ENCODE measurements at regions not wholly inside any gene's neighbourhood (a gene's known extent, or its start where the extent isn't known, plus 50 kb on each side); places are given as distances from the start of the nearest gene placed in this dataset.

DNA sequence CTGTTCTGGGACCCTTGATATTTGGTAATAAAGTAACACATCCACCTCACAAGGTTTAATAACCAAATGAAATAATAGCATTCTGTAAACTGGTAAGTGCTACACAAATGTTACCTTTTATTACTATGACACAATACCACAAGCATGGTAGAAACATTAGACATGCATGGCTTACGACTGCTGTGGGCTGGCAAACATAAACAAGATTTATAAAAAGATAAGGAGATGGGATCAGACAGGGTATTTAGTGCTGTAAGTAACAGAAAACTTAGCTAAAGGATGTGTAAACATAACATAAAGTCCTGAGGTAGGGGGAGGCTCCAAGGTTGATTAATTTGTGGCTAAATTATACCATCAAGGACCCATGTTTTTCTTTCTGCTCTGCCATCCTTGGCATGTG lies 212.6 kb downstream of the BARHL2 start:
- no CpG with 5 or more reads among the region's 1 CpG for WGBS, 2 donors (ENCODE audit: extremely low coverage in 2 of 2, insufficient read length in 2 of 2, insufficient replicate concordance in 1 of 2)

DNA sequence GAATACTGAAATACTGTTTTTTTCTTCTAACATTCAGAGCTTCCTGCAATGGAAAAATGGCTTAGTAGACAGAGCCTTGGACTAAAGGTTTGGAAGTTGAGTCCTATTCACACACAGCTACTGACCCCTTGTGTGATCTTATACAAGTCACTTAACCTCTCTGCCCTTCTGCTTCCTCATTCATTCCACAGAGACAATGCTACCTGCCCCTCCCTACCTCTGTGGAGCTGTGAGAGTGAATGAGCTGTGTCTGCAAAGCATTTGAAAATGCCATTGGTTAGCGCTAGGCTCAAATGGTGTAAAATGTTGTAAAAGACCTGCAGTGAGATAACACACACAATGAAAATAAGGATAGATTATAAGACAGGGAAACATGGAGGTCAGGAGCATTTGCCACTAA lies 214.4 kb downstream of the BARHL2 start:
- no peak overlapping the region for H2BK5ac ChIP-seq (ENCODE audit: low read length)
- H2BK15ac ChIP-seq (ENCODE audit: low read length) = no peak overlapping the region
- H3K4me3 ChIP-seq (ENCODE audit: low read length in 2 of 2) = no peak overlapping the region
- H3K9ac ChIP-seq (ENCODE audit: low read depth, low read length, poor library complexity) = no peak overlapping the region
- no peak overlapping the region for H4K91ac ChIP-seq (ENCODE audit: low read depth, low read length, poor library complexity)
- no CpG with 5 or more reads among the region's 1 CpG for WGBS, 2 donors (ENCODE audit: extremely low coverage in 2 of 2, insufficient read length in 2 of 2, insufficient replicate concordance in 1 of 2)
- no peak overlapping the region for H3K14ac ChIP-seq (ENCODE audit: low read length)
- no peaks in the 10 kb centered on the region for H3K36me3 ChIP-seq (replicated peaks in 1 of 2; ENCODE audit: control insufficient read depth in 2 of 2, insufficient read depth in 2 of 2, low read length in 2 of 2)
- H3K23ac ChIP-seq (ENCODE audit: low read depth, low read length, poor library complexity) = no peak overlapping the region
- no peak overlapping the region for H2BK12ac ChIP-seq (ENCODE audit: low read length)
- no peak overlapping the region for H2AK5ac ChIP-seq (ENCODE audit: low read depth, low read length)
- H3K9me3 ChIP-seq (replicated peaks in 1 of 2; ENCODE audit: control insufficient read depth in 2 of 2, insufficient read depth in 1 of 2, low read depth in 1 of 2, low read length in 2 of 2) = no peaks in the 10 kb centered on the region
- H2AFZ ChIP-seq (ENCODE audit: low read length) = no peak overlapping the region
- H3K4me1 ChIP-seq (ENCODE audit: control insufficient read depth in 2 of 2, insufficient read depth in 1 of 2, low read depth in 1 of 2, low read length in 2 of 2) = peaks cover 8 to 14% of the 10 kb centered on the region in 2 donors
- H3K79me1 ChIP-seq (ENCODE audit: low read depth, low read length) = no peaks in the 10 kb centered on the region
- peak; percentile 74 for DNase-seq (ENCODE audit: low spot score)
- H3K27me3 ChIP-seq (ENCODE audit: control insufficient read depth in 3 of 3, insufficient read depth in 3 of 3, low read depth in 1 of 3, low read length in 3 of 3) = peaks cover 0 to 43% (median 0%) of the 10 kb centered on the region in 3 experiments
- no peak overlapping the region for H2BK120ac ChIP-seq (ENCODE audit: low read depth, low read length)
- H3K27ac ChIP-seq (replicated peaks; ENCODE audit: low read length) = peak overlapping the region; percentile 18
- no peak overlapping the region for H4K8ac ChIP-seq (ENCODE audit: low read depth, low read length)
- no peak overlapping the region for H3K18ac ChIP-seq (ENCODE audit: low read length)
- H3K4ac ChIP-seq (ENCODE audit: low read length) = no peak overlapping the region
- no peak overlapping the region for H3K4me2 ChIP-seq (ENCODE audit: insufficient read depth, low read length, poor library complexity, severe bottlenecking)

More for the DNA sequence above, 212.6 kb downstream of the BARHL2 start:
- H3K18ac ChIP-seq (ENCODE audit: low read length) = no peak overlapping the region
- no peak overlapping the region for H3K23ac ChIP-seq (ENCODE audit: low read depth, low read length, poor library complexity)
- no peak overlapping the region for H2BK120ac ChIP-seq (ENCODE audit: low read depth, low read length)
- no peak overlapping the region for H3K9ac ChIP-seq (ENCODE audit: low read depth, low read length, poor library complexity)
- no peak overlapping the region for H2AFZ ChIP-seq (ENCODE audit: low read length)
- no peaks in the 10 kb centered on the region for H3K36me3 ChIP-seq (replicated peaks in 1 of 2; ENCODE audit: control insufficient read depth in 2 of 2, insufficient read depth in 2 of 2, low read length in 2 of 2)
- H2AK5ac ChIP-seq (ENCODE audit: low read depth, low read length) = no peak overlapping the region
- H3K27ac ChIP-seq (replicated peaks; ENCODE audit: low read length) = no peak overlapping the region
- no peak overlapping the region for H3K4me3 ChIP-seq (ENCODE audit: low read length in 2 of 2)
- DNase-seq (ENCODE audit: low spot score) = no peak
- no peak overlapping the region for H3K4ac ChIP-seq (ENCODE audit: low read length)
- no peak overlapping the region for H4K8ac ChIP-seq (ENCODE audit: low read depth, low read length)
- no peak overlapping the region for H3K14ac ChIP-seq (ENCODE audit: low read length)
- peaks cover 8 to 14% of the 10 kb centered on the region in 2 donors for H3K4me1 ChIP-seq (ENCODE audit: control insufficient read depth in 2 of 2, insufficient read depth in 1 of 2, low read depth in 1 of 2, low read length in 2 of 2)
- no peak overlapping the region for H4K91ac ChIP-seq (ENCODE audit: low read depth, low read length, poor library complexity)
- no peaks in the 10 kb centered on the region for H3K9me3 ChIP-seq (replicated peaks in 1 of 2; ENCODE audit: control insufficient read depth in 2 of 2, insufficient read depth in 1 of 2, low read depth in 1 of 2, low read length in 2 of 2)
- no peak overlapping the region for H3K4me2 ChIP-seq (ENCODE audit: insufficient read depth, low read length, poor library complexity, severe bottlenecking)
- H2BK12ac ChIP-seq (ENCODE audit: low read length) = no peak overlapping the region
- H3K79me1 ChIP-seq (ENCODE audit: low read depth, low read length) = no peaks in the 10 kb centered on the region
- H2BK5ac ChIP-seq (ENCODE audit: low read length) = no peak overlapping the region
- peaks cover 0 to 34% (median 0%) of the 10 kb centered on the region in 3 experiments for H3K27me3 ChIP-seq (ENCODE audit: control insufficient read depth in 3 of 3, insufficient read depth in 3 of 3, low read depth in 1 of 3, low read length in 3 of 3)
- H2BK15ac ChIP-seq (ENCODE audit: low read length) = no peak overlapping the region

DNA sequence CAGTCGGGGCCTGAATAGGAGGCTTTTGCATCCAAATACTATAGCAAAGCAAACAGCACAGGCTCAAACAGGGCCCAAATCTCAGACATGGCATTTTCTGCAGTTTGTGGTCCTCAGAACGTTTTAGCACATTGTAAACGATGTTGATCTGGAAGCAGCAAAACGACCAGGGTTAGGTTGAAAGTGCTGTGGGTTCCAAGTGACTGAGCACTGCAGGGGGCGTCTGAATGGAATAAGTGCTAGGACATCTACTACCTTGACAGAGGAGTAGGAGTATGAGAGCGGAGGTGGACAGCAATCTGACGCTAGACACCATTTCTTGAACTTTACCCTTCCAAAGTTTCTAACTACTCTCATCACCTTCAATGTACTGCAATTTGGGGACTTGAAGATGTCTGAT lies 214.9 kb downstream of the BARHL2 start:
- Histone ChIP-seq H3K4me1 (ENCODE audit: control insufficient read depth in 2 of 2, insufficient read depth in 1 of 2, low read depth in 1 of 2, low read length in 2 of 2) (peaks cover 8 to 14% of the 10 kb centered on the region in 2 donors), H2BK12ac (ENCODE audit: low read length) (no peak overlapping the region), H2BK5ac (ENCODE audit: low read length) (no peak overlapping the region), H3K9ac (ENCODE audit: low read depth, low read length, poor library complexity) (no peak overlapping the region), H3K4me3 (ENCODE audit: low read length in 2 of 2) (no peak overlapping the region), H3K14ac (ENCODE audit: low read length) (no peak overlapping the region), H3K27ac (replicated peaks; ENCODE audit: low read length) (peak overlapping the region; percentile 77), H2BK15ac (ENCODE audit: low read length) (no peak overlapping the region), H3K27me3 (ENCODE audit: control insufficient read depth in 3 of 3, insufficient read depth in 3 of 3, low read depth in 1 of 3, low read length in 3 of 3) (peaks cover 0 to 43% (median 0%) of the 10 kb centered on the region in 3 experiments), H3K4me2 (ENCODE audit: insufficient read depth, low read length, poor library complexity, severe bottlenecking) (no peak overlapping the region), H2BK120ac (ENCODE audit: low read depth, low read length) (no peak overlapping the region), H3K9me3 (replicated peaks in 1 of 2; ENCODE audit: control insufficient read depth in 2 of 2, insufficient read depth in 1 of 2, low read depth in 1 of 2, low read length in 2 of 2) (no peaks in the 10 kb centered on the region), H3K23ac (ENCODE audit: low read depth, low read length, poor library complexity) (no peak overlapping the region), H3K18ac (ENCODE audit: low read length) (no peak overlapping the region), H2AK5ac (ENCODE audit: low read depth, low read length) (no peak overlapping the region), H3K79me1 (ENCODE audit: low read depth, low read length) (no peaks in the 10 kb centered on the region), H2AFZ (ENCODE audit: low read length) (no peak overlapping the region), H4K8ac (ENCODE audit: low read depth, low read length) (no peak overlapping the region), H3K4ac (ENCODE audit: low read length) (no peak overlapping the region), H3K36me3 (replicated peaks in 1 of 2; ENCODE audit: control insufficient read depth in 2 of 2, insufficient read depth in 2 of 2, low read length in 2 of 2) (no peaks in the 10 kb centered on the region), H4K91ac (ENCODE audit: low read depth, low read length, poor library complexity) (no peak overlapping the region)
- peak; percentile 23 for DNase-seq (ENCODE audit: low spot score)
- no CpG with 5 or more reads among the region's 7 CpGs for WGBS, 2 donors (ENCODE audit: extremely low coverage in 2 of 2, insufficient read length in 2 of 2, insufficient replicate concordance in 1 of 2)

DNA sequence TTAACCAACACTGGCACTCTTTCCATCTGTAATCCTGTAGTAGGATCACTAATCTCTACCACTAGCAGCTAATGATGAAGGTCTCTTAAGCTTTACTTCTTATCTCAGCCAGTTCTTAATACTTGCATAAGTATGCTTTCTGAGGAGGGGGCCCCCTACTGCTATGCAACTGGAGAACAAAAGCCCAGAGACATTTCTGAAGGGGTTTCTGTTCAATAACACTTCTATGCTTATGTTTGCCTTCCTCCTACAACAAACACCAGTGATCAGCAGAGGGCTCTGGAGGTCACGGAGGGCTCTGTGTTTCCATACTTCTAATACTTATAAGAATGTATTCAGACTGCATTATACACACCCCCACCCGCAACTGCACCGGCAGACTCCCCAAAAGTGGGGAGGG lies 215.8 kb downstream of the BARHL2 start:
- no CpG with 5 or more reads among the region's 3 CpGs for WGBS, 2 donors (ENCODE audit: extremely low coverage in 2 of 2, insufficient read length in 2 of 2, insufficient replicate concordance in 1 of 2)
- Histone ChIP-seq H3K27me3 (ENCODE audit: control insufficient read depth in 3 of 3, insufficient read depth in 3 of 3, low read depth in 1 of 3, low read length in 3 of 3) (peaks cover 0 to 43% (median 0%) of the 10 kb centered on the region in 3 experiments), H3K4me2 (ENCODE audit: insufficient read depth, low read length, poor library complexity, severe bottlenecking) (no peak overlapping the region), H2AK5ac (ENCODE audit: low read depth, low read length) (no peak overlapping the region), H2BK12ac (ENCODE audit: low read length) (no peak overlapping the region), H4K91ac (ENCODE audit: low read depth, low read length, poor library complexity) (no peak overlapping the region), H3K36me3 (replicated peaks in 1 of 2; ENCODE audit: control insufficient read depth in 2 of 2, insufficient read depth in 2 of 2, low read length in 2 of 2) (no peaks in the 10 kb centered on the region), H3K23ac (ENCODE audit: low read depth, low read length, poor library complexity) (no peak overlapping the region), H2BK5ac (ENCODE audit: low read length) (no peak overlapping the region), H2BK120ac (ENCODE audit: low read depth, low read length) (no peak overlapping the region), H3K14ac (ENCODE audit: low read length) (no peak overlapping the region), H3K4ac (ENCODE audit: low read length) (no peak overlapping the region), H3K9ac (ENCODE audit: low read depth, low read length, poor library complexity) (no peak overlapping the region), H3K27ac (replicated peaks; ENCODE audit: low read length) (peak overlapping the region; percentile 51), H3K79me1 (ENCODE audit: low read depth, low read length) (no peaks in the 10 kb centered on the region), H4K8ac (ENCODE audit: low read depth, low read length) (no peak overlapping the region), H3K9me3 (replicated peaks in 1 of 2; ENCODE audit: control insufficient read depth in 2 of 2, insufficient read depth in 1 of 2, low read depth in 1 of 2, low read length in 2 of 2) (no peaks in the 10 kb centered on the region), H3K4me3 (ENCODE audit: low read length in 2 of 2) (no peak overlapping the region), H3K18ac (ENCODE audit: low read length) (no peak overlapping the region), H3K4me1 (ENCODE audit: control insufficient read depth in 2 of 2, insufficient read depth in 1 of 2, low read depth in 1 of 2, low read length in 2 of 2) (peaks cover 8 to 14% of the 10 kb centered on the region in 2 donors), H2BK15ac (ENCODE audit: low read length) (no peak overlapping the region), H2AFZ (ENCODE audit: low read length) (no peak overlapping the region)
- peak; percentile 51 for DNase-seq (ENCODE audit: low spot score)
